OCI-LY7 (cell line): ENCODE measurements at regions not wholly inside any gene's neighbourhood (a gene's known extent, or its start where the extent isn't known, plus 50 kb on each side); places are given as distances from the start of the nearest gene placed in this dataset.

Experiments
- CTCF ChIP-seq: fragments of 200-600 bp; sonication (generic); conservative IDR thresholded peaks from 2 replicates; pipeline ENCODE4 v1.5.1; 2014; ENCODE audit warnings: mild to moderate bottlenecking, antibody characterized with exemption, low read length, moderate library complexity, mixed read lengths
- EZH2phosphoT487 ChIP-seq: fragments of 200-600 bp; sonication (generic); IDR thresholded peaks from 2 replicates; pipeline ENCODE4 v1.6.1; 2018; ENCODE audit warnings: low read depth, borderline replicate concordance, mild to moderate bottlenecking, mixed run types, antibody characterized with exemption, low read length, moderate library complexity, mixed read lengths

GRCh38 chr18:73842795-73843394, 304.7 kb downstream of the FBXO15 start:
- TF ChIP-seq CTCF (peak; percentile 81), EZH2phosphoT487 (no peak)
